GM21529 (cell line): ENCODE measurements at regions not wholly inside any gene's neighbourhood (a gene's known extent, or its start where the extent isn't known, plus 50 kb on each side); places are given as distances from the start of the nearest gene placed in this dataset.
"Not testable (repeated sequence)": the region's sequence is repeated elsewhere in the genome, so short reads cannot be mapped to it uniquely, and the experiment has no call there.

Experiments used
- ATAC-seq: cut with Tn5 transposase; IDR thresholded peaks from one replicate; pipeline ENCODE4 v1.9.1; 2021; ENCODE audit not compliant: unreplicated experiment

GRCh38 chr12:89160716-89161123 is 191.6 kb downstream of the DUSP6 start:
- ATAC-seq, result no peak

DNA sequence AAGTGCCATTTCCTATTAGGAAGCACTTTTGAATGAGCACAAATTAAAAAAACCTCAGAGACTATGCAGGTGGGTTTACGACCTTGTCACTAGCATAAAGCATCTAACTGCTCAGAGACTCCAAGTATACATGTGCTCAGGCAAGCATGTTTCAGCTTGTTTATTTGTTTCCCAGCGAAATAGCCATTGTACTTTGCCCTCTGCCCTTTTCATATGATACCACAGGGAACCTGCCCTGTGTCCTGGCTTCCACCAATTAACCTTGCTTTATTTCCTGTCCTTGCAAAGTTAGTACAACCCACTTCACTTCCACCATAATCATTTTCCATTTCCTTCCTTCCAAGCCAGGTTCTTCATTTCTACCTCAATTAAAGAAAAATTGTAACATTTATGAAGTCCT is 194.9 kb downstream of the DUSP6 start:
- no peak for ATAC-seq

DNA sequence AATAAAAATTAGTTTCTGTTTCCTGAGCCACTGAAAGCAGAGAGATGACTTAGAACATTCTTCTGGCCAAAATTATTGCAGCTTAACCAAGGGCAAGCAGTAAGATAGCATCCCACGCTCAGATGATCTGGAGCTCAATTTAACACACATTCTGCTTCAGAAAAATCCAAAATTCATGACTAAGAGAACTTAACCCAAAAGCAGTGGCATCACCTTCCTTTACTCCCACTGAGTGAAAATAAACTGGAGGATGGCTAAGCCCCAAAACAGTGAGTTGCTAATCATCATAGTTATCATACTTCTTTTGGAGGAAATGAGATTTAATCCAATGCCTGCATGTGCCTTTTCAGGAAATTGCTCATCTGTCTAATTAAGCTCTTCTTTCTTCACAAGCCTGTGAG is 195.4 kb downstream of the DUSP6 start:
- ATAC-seq, result no peak

GRCh38 chr12:89156340-89156739 is 196.0 kb downstream of the DUSP6 start:
- ATAC-seq, result no peak

GRCh38 chr12:89155826-89156225 is 196.5 kb downstream of the DUSP6 start:
- no peak for ATAC-seq

DNA sequence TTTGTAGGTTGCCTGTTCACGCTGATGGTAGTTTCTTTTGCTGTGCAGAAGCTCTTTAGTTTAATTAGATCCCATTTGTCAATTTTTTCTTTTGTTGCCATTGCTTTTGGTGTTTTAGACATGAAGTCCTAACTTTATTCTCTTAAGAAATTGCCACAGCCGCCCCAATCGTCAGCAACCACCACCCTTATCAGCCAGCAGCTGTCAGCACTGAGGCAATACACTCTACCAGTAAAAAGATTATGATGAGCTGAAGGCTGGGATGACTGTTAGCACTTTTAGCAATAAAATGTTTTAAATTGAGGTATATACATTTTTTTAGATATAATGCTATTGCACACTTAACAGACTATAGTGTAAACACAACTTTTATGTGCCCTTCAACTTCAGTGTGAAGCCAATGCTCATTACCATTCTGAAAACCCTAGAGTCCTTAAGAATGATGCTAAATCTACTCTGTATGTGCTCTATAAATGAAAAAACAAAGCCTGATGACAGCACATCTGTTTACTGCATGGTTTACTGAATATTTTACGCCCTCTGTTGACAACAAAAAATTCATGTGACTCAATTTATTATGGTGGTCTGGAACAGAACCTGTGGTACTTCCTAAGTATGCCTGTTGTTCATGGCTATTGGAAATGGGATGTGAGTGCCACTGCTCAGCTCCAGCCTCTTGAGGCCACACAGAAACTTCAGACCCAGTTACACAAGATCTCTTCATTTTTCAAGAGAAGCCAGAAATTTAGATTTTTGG is 197.4 kb downstream of the DUSP6 start:
- no peak for ATAC-seq

- ATAC-seq, result no peak
Observed at GRCh38 chr12:89153341-89153740, 199.0 kb downstream of the DUSP6 start.

DNA sequence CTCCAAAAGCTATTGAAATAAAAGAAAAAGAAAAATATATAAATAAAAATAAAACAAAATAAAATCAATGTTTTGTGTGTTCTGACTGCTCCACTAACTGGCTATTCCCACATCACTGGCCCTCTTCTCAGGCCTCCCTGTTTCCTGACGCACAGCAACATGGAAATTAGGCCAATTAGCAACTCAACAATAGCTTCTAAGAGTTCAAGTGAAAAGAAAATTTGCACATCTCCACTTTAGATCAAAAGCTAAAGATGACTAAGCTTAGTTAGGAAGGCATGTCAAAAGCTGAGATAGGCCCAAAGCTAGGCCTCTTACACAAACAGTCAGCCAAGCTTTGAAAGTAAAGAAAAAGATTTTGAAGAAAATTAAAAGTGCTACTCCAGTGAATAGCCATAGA is 200.8 kb downstream of the DUSP6 start:
- no peak for ATAC-seq

DNA sequence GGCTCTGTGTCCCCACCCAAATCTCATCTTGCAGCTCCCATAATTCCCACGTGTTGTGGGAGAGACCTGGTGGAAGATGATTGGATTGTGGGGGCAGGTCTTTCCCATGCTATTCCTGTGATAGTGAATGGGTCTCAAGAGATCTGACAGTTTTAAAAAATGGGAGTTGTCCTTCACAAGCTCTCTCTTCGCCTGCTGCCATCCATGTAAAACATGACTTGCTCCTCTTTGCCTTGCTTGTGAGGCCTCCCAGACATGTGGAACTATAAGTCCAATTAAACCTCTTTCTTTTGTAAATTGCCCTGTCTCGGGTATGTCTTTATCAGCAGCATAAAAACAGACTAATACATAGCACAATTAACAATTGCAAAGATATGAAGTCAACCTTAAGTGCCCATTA is 201.5 kb downstream of the DUSP6 start:
- not testable (repeated sequence) for ATAC-seq

GRCh38 chr12:89140602-89141238 is 211.6 kb downstream of the DUSP6 start:
- no peak for ATAC-seq

DNA sequence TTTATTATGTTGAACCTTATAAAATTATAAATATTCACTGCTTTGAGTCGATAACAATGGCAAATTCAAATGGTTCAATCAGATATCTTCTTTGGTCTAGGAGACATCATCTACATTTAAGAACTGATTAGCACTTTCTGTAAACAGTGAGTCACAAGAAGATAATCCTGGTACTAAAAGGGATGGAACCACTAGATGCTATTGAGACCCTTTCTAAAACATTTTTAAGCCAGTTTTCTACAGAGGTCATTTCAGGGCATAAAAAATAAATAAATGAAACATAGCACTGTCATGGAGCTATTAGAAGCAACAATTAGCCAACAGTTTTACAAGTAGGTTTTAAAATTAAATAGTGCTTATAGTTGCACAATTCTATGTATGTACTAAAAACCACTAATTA is 212.2 kb downstream of the DUSP6 start:
- ATAC-seq, result no peak

DNA sequence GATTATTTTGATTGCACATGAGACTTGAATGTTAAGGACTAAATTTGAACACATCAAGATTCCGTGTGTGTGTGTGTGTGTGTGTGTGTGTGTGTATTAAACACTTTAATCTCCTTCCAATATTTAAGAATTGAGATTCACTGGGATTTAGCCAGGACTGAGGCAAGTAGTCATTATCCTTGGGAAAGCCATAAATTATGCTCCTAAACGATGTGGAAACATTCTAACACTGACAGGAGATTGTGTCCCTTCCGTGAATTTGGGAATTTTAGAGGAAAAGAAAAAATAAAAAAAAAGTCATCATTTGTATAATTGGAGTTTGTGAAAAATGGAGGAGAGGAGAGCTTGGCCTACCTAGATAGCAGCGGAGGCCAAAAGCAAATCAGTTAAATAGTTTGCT is 212.9 kb downstream of the DUSP6 start:
- no peak for ATAC-seq

GRCh38 chr12:89138048-89138852 is 214.1 kb downstream of the DUSP6 start:
- no peak for ATAC-seq

GRCh38 chr12:89135976-89136634 is 216.2 kb downstream of the DUSP6 start:
- no peak for ATAC-seq

- ATAC-seq, result no peak
Observed at GRCh38 chr12:89134213-89134770, 218.0 kb downstream of the DUSP6 start.

DNA sequence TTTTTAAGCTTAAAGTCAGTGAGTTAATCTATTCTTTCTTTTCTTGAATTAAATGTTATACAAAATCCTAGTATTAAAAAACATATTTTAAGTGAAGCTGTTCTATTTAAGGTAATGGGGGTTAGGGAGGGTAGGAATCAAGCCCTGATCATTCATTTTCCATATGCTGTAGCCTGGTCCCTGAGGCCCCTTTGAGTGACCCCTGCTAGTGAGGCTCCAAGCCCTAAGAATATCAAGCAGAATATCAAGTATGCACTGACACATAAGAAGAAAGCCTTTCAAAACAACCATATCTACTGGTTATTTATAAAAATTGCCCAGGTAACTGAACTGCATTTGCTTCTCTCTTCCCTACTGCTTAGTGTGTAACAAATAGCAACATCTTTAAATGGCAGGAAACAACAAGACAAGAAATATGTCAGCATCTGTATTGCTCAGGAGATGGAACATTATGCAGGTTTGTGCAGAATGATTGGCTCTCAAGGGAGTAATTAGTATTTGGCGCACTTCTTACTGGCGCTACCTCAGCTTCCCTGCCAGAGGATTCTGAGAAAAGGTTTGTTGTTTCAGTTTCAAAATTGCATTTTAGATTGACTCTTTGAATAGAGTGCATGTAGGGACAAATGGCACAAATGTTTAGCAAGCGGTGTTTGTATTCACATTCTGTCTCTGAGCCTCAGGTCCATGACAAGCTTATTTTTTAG is 223.0 kb downstream of the DUSP6 start:
- no peak for ATAC-seq

DNA sequence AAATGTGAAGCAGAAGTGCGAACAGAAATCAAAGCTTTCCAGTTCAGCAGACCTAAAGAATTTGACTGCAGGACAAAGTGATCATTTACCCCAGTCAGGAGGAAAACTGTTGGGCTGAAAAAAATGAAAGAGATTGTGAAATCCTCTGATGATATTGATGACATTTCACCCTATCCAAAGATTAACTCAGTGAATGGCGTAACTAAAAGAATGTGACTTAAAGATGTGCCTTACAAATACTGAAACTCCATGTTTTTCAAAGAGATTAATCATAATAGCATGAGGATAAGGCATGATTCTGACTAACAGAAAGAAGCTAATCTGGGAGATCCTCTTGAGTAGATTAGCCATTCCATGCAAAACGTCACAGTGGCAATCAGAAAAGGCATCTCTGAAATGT is 225.6 kb downstream of the DUSP6 start:
- no peak for ATAC-seq

- no peak for ATAC-seq
Observed at GRCh38 chr12:89122852-89123251, 229.4 kb downstream of the DUSP6 start.

- no peak for ATAC-seq
Observed at GRCh38 chr12:89117448-89118034, 234.8 kb downstream of the DUSP6 start.

DNA sequence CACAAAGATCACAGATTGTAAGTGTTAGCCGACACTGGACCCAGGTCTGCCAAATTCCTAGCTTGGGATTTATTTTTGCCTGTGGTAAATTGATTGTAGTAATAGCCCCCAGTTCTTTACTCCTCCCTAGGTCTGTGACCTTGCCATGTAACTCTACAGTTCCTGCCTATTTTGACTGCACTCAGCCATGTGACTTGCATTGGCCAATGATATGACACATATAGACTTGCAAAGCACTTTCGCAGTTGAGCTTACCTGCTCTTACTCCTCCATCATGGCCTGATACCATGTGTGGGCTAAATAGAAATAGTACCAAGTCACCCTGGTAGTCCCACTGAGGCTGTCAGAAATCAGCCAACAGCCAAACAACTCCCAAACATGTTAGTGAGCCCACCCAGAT is 240.3 kb downstream of the DUSP6 start:
- ATAC-seq, result no peak
